Panc1 (cell line): ENCODE measurements at regions not wholly inside any gene's neighbourhood (a gene's known extent, or its start where the extent isn't known, plus 50 kb on each side); places are given as distances from the start of the nearest gene placed in this dataset.
"Not testable (repeated sequence)": the region's sequence is repeated elsewhere in the genome, so short reads cannot be mapped to it uniquely, and the experiment has no call there.

ENCODE experiments used
- ATAC-seq: fragments of 200-7000 bp; cut with Tn5 transposase; 2 replicates; pipeline ENCODE4 v1.9.1; 2020; ENCODE audit warnings: mild to moderate bottlenecking, moderate library complexity
- BruUV-seq: library from RNA; stranded (reverse); fragments of 400-500 nt; replicated peaks from 2 replicates; lab custom pipeline; 2021; lab: Mats Ljungman, UMichigan
- CTCF ChIA-PET: fragments of 300-600 bp; sonication (Branson Sonifier 250); formaldehyde crosslinking; loops from one replicate; lab custom pipeline; 2022; ENCODE audit warnings: antibody characterized with exemption; lab: Charles Lee
- POLR2A ChIA-PET: fragments of 300-600 bp; sonication (Branson Sonifier 250); formaldehyde crosslinking; loops from one replicate; lab custom pipeline; 2022; ENCODE audit warnings: antibody characterized with exemption; lab: Charles Lee
- DNase-seq: peaks from one replicate; pipeline ENCODE4 v3.0.0-alpha.2; 2010; ENCODE audit warnings: low read depth, low spot score
- H3K27ac ChIP-seq: 2 replicates; pipeline ENCODE4 v1.5.1; 2011; ENCODE audit warnings: mild to moderate bottlenecking, low read length, inconsistent platforms
- H3K27me3 ChIP-seq: fragments of 200-500 bp; sonication (Bioruptor generic); 2 replicates; pipeline ENCODE4 v1.6.0; 2014; ENCODE audit warnings: low read length, inconsistent platforms; ENCODE audit not compliant: control insufficient read depth, insufficient read depth
- H3K36me3 ChIP-seq: fragments of 200-500 bp; sonication (Bioruptor generic); 2 replicates; pipeline ENCODE4 v1.5.1; 2014; ENCODE audit warnings: inconsistent platforms, mild to moderate bottlenecking, low read length, moderate library complexity; ENCODE audit not compliant: control insufficient read depth, insufficient read depth
- H3K4me1 ChIP-seq: 2 replicates; pipeline ENCODE4 v1.5.1; 2011; ENCODE audit warnings: inconsistent platforms, mild to moderate bottlenecking, low read length, moderate library complexity; ENCODE audit not compliant: control insufficient read depth, insufficient read depth
- H3K4me3 ChIP-seq, 2 experiments: 2 replicates each; pipeline ENCODE4 v1.5.1; 2011 to 2012; ENCODE audit warnings: low read depth in 2 of 2, low read length in 2 of 2, mild to moderate bottlenecking in 2 of 2, inconsistent platforms in 1 of 2, moderate library complexity in 1 of 2
- H3K9me3 ChIP-seq: fragments of 200-500 bp; sonication (Bioruptor generic); 2 replicates; pipeline ENCODE4 v1.5.1; 2014; ENCODE audit warnings: low read depth, mild to moderate bottlenecking, inconsistent platforms, low read length, moderate library complexity; ENCODE audit not compliant: control insufficient read depth, insufficient read depth
- CTCF ChIP-seq: fragments of 450-650 bp; IDR thresholded peaks from 2 replicates; pipeline ENCODE4 v1.5.1; 2017; ENCODE audit warnings: mild to moderate bottlenecking
- POLR2AphosphoS5 ChIP-seq: IDR thresholded peaks from 2 replicates; pipeline ENCODE4 v1.6.1; 2012; ENCODE audit warnings: mild to moderate bottlenecking, low read depth, low read length, moderate library complexity
- REST ChIP-seq, 2 experiments: IDR thresholded peaks; 2 replicates each; pipeline ENCODE4 v1.6.1; 2011 to 2012; ENCODE audit warnings: low read depth in 2 of 2, control low read depth in 1 of 2, low read length in 1 of 2, mild to moderate bottlenecking in 1 of 2, moderate library complexity in 1 of 2; ENCODE audit not compliant: insufficient read depth in 1 of 2
- SIN3A ChIP-seq: IDR thresholded peaks from 2 replicates; pipeline ENCODE4 v1.6.1; 2012; ENCODE audit warnings: low read depth, mild to moderate bottlenecking, low read length, moderate library complexity, borderline replicate concordance; ENCODE audit not compliant: insufficient read depth
- TCF7L2 ChIP-seq: IDR thresholded peaks from 2 replicates; pipeline ENCODE4 v1.6.1; 2011; ENCODE audit warnings: mild to moderate bottlenecking, low read depth, low read length, inconsistent platforms
- in situ Hi-C: cut with HindIII; loops from 2 replicates; pipeline ENCODE4 v1.10.0; 2016; ENCODE audit warnings: low sequenced_read_pairs, low pct_unique_long_range_greater_than_20kb
- intact Hi-C: fragments of 100-400 bp; cut with micrococcal nuclease; formaldehyde crosslinking; loops from one replicate; pipeline ENCODE4 v1.10.0; 2022; ENCODE audit not compliant: unreplicated experiment

GRCh38 chr6:126667728-126668127 lies 327.8 kb downstream of the CENPW start:
- Histone ChIP-seq H3K36me3 (no peaks in the 10 kb centered on the region), H3K27ac (no peak overlapping the region), H3K9me3 (peaks cover 15% of the 10 kb centered on the region), H3K4me3 (no peak overlapping the region), H3K27me3 (no peaks in the 10 kb centered on the region; the same call in 1 of the 2 replicates), H3K4me1 (no peaks in the 10 kb centered on the region)
- ChIA-PET POLR2A (no interaction called here), CTCF (no interaction called here)
- no peak for ATAC-seq
- BruUV-seq: no TSS peak
- intact Hi-C loops (no loop called here), in situ Hi-C loops (no loop called here)
- TF ChIP-seq REST (IDR thresholded peaks at IDR 0.05; ENCODE audit: insufficient read depth in 1 of 2, low read depth in 2 of 2, low read length in 1 of 2) (0 out of 4 replicates have a peak, but pooled peaks of 1 of the 2 experiments have one; percentile 24), CTCF (no peak)
- no peak for DNase-seq

- Histone ChIP-seq H3K27me3 (no peaks in the 10 kb centered on the region), H3K4me3 (no peak overlapping the region), H3K36me3 (no peaks in the 10 kb centered on the region), H3K4me1 (no peaks in the 10 kb centered on the region), H3K27ac (no peak overlapping the region), H3K9me3 (peaks cover 15% of the 10 kb centered on the region)
- intact Hi-C loops: no loop called here
- ChIA-PET POLR2A (no interaction called here), CTCF (no interaction called here)
- DNase-seq (no peak), ATAC-seq (no peak)
- in situ Hi-C loops: no loop called here
- TF ChIP-seq CTCF: no peak
- TF ChIP-seq TCF7L2: no peak
- TF ChIP-seq REST (IDR thresholded peaks at IDR 0.05; ENCODE audit: insufficient read depth in 1 of 2, low read depth in 2 of 2, low read length in 1 of 2): no peak
- no peak for TF ChIP-seq SIN3A
- TF ChIP-seq POLR2AphosphoS5: no peak
- no TSS peak for BruUV-seq
These were observed 332.7 kb downstream of the CENPW start for GRCh38 chr6:126672649-126673048.

- H3K36me3 ChIP-seq, H3K4me3 ChIP-seq, H3K4me1 ChIP-seq, H3K27ac ChIP-seq, H3K27me3 ChIP-seq, ATAC-seq, BruUV-seq, POLR2A ChIA-PET, in situ Hi-C loops, DNase-seq, intact Hi-C loops: not testable (repeated sequence)
- peaks cover 15% of the 10 kb centered on the region for H3K9me3 ChIP-seq
- CTCF ChIA-PET: interaction anchor here (0.7 kb wide), 1 partner anchor 38 kb away, joined by 3 read pairs; no protein-coding TSS in a partner anchor
These were observed 333.8 kb downstream of the CENPW start for GRCh38 chr6:126673749-126674148.
